Activated CD4-positive, alpha-beta T cell treated with anti-CD3 and anti-CD28 coated beads, Interleukin-2, amount 50 U/mL, for 4 hours (primary cell): ENCODE measurements at regions not wholly inside any gene's neighbourhood (a gene's known extent, or its start where the extent isn't known, plus 50 kb on each side); places are given as distances from the start of the nearest gene placed in this dataset.
"Not testable (repeated sequence)": the region's sequence is repeated elsewhere in the genome, so short reads cannot be mapped to it uniquely, and the experiment has no call there.

Source experiments
- DNase-seq, 2 experiments: peaks; one replicate each; pipeline ENCODE4 v3.0.0-alpha.2; 2020

DNA sequence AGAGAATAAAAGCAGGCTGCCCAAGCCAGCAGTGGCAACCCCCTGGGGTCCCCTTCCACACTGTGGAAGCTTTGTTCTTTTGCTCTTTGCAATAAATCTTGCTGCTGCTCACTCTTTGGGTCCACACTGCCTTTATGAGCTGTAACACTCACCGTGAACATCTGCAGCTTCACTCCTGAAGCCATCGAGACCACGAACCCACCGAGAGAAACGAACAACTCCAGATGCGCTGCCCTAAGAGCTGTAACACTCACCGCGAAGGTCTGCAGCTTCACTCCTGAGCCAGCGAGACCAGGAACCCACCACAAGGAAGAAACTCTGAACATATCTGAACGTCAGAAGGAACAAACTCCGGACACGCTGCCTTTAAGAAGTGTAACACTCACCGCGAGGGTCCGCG is 1252.9 kb downstream of the STIM2 start:
- DNase-seq = not testable (repeated sequence)

DNA sequence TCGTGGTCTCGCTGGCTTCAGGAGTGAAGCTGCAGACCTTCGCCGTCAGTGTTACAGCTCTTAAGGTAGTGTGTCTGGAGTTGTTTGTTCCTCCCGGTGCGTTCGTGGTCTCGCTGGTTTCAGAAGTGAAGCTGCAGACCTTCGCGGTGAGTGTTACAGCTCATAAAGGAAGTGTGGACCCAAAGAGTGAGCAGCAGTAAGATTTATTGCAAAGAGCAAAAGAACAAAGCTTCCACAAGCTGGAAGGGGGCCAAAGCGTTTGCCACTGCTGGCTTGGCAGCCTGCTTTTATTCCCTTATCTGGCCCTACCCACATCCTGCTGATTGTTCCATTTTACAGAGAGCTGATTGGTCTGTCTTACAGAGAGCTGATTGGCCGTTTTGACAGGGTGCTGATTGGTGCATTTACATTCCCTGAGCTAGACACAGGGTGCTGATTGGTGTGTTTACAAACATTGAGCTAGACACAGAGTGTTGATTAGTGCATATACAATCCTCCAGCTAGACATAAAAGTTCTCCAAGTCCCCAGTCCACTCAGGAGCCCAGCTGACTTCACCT is 1256.0 kb downstream of the STIM2 start:
- DNase-seq = not testable (repeated sequence)

DNA sequence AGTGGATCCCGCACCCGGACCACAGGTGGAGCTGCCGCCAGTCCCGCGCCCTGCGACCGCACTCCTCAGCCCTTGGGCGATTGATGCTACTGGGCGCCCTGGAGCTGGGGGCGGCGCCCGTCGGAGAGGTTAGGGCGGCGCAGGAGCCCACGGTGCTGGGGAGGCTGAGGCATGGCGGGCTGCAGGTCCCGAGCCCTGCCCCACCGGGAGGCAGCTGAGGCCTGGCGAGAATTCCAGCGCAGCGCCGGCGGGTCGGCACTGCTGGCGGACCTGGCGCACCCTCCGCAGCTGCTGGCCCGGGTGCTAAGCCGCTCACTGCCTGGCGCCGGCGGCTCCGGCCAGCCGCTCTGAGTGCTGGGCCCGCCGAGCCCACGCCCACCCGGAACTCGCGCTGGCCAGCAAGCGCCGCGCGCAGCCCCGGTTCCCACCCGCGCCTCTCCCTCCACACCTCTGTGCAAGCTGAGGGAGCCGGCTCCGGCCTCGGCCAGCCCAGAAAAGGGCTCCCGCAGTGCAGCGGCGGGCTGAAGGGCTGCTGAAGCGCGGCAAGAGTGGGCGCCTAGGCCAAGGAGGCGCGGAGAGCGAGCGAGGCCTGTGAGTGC is 1256.5 kb downstream of the STIM2 start:
- DNase-seq = no peak

DNA sequence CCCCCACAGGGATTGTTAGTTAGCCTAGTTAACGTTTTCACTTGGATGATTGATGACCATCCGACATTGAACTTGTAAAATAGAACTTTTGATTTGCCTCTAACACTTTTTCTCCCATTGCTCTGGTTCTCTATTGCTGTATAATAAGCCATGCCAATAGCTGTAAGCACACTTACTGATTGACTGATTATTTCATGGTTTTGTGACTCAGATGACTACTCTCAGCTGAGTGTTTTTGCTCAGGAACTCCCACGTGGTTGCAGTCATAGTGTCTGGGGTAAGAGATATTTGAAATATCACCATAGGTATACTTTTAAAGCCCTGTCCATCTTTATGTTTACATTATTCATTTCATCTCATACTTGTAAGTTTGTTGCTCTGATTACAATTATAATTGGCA is 1285.5 kb downstream of the STIM2 start:
- DNase-seq = no peak

DNA sequence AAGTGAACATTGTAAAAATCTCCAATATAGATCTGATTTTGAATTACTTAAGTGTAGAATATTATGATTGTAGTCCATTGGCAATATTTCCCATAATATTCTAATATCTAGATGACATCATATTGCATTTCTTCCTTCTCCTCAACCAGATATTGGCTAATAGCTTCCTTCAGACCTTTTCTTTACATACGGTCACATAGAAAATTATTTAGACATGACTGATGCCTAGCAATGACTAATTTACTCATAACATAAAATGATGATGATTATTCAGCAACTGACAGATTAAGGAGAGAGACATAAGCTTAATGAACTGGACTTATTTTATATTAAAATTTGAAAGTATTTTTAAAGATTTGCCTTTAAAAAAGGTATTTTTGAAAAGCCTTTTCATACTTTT is 1287.6 kb downstream of the STIM2 start:
- no peak for DNase-seq

DNA sequence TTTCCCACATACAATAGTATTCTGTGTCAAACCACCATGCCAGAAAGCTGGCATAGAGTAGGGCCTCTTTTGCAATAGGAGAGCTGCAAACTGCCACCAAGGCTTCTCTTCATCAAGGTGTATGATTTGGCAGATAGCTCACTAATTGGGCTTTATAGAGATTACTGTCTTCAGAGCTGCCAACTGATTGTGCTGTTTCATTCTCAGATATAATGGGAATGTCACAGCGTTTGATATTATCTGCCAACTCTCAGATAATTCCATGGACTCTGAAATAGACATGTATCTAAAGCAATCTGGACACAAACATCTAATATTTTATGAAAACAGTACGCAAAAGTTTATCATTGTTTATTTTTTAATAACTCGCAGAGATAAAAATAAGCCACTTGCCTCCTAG is 1289.1 kb downstream of the STIM2 start:
- DNase-seq = no peak

DNA sequence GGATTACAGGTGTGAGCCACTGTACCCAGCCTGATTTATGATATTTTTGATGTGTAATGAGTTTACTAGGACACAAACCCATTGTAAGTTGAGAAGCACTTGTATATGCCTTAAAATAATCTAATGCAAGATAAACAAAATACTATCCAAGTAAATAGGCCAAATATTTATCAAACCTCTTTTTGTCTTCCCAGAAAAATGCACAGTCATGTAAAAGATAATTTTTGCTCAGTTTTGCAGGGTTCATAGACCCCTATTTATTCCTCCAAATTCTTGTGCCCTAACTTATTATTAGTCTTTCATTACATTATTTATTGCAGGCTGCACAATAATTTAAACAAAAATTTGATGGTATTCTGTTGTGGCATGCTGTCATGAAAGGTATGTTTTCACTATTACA is 1290.7 kb downstream of the STIM2 start:
- no peak for DNase-seq

DNA sequence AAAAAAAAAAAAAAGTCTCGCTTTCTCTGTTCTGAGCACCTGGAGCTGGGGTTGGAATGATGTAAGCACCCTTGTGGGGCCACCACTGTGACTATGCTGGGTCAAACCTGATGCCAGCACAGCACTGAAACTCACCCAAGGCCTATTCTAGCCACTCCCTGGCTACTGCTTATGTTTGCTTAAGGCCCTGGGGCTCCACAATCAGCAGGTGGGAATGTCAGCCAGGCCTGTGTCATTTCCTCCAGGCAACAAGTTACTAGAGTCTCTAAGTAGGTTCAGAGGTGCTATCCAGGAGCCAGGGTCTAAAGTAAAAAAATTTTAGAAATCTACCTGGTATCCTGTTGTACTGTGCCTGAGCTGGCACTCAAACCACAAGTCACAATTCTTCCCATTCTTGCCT is 1306.8 kb downstream of the STIM2 start:
- no peak for DNase-seq

DNA sequence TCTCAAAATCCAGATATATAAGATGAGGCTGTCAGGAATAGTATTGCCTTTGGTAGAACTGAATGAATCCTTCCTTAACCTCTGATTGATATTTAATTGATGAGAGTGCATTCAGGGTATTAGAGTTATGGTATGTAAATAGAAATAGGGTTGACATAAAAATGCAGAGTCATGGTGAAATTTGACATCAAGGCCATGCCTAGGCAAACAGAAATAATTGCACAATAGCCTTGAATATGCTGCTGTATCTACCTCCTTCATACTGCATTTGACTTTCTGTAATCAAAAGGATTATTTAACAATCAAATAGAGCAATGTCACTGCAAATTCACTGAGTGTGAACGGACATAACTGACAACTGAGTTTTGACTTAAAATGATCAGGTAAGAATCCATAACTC is 1316.3 kb downstream of the STIM2 start:
- DNase-seq = no peak

DNA sequence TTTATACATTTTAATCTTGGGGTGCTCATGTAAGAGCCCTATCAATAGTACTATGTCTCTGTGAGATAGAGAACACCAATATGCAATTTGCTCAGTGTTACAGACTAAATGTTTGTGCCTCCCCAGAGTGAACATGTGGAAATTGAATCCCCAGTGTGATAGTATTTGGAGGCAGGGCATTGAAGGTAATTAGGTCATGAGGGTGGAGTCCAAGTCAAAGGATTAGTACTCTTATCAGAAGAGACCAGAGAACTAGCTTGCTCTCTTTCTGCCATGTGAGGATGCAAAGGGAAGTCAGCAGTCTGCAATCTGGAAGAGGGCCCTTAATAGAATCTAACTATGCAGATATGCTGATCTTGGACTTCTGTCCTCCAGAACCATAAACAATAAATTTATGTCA is 1317.0 kb downstream of the STIM2 start:
- no peak for DNase-seq

DNA sequence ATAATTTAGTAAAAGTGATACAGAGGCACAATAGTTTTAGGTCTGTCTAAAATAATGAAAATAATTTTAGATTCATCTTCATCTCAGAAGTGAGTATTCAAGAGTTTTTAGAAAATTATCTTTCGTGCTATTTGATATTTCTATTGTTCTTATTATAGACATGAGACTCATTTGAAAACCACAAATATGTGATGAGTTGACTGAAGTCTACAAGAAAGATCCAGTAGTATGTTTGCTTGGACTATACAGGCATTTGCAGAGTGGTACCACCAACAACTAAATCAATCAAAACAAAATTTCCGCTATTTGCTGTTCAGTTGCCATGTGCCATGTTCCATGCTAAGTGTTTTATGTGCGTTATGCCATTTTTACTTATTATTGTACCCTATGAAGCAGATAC is 1318.5 kb downstream of the STIM2 start:
- no peak for DNase-seq

DNA sequence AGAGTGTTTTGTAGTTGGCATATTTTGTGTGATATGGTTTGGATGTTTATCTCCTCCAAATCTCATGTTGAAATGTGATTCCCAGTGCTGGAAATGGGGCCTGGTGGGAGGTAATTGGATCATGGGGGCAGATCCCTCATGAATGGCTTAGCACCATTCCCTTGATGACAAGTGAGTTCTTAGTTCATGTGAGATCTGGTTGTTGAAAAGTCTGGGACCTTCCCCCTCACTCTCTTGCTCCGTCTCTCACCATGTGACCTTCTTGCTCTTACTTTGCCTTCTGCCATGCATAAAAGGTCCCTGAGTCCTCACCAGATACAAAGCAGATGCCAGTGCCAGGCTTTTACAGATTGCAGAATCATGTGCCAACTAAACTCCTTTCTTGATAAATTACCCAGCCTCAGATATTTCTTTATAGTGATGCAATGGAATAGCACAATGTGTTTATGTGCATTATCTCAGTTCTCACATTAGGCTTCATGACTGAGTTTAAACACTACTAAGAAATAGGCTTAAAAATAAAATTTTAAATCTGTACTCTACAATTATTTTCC is 1348.8 kb downstream of the STIM2 start:
- no peak for DNase-seq

DNA sequence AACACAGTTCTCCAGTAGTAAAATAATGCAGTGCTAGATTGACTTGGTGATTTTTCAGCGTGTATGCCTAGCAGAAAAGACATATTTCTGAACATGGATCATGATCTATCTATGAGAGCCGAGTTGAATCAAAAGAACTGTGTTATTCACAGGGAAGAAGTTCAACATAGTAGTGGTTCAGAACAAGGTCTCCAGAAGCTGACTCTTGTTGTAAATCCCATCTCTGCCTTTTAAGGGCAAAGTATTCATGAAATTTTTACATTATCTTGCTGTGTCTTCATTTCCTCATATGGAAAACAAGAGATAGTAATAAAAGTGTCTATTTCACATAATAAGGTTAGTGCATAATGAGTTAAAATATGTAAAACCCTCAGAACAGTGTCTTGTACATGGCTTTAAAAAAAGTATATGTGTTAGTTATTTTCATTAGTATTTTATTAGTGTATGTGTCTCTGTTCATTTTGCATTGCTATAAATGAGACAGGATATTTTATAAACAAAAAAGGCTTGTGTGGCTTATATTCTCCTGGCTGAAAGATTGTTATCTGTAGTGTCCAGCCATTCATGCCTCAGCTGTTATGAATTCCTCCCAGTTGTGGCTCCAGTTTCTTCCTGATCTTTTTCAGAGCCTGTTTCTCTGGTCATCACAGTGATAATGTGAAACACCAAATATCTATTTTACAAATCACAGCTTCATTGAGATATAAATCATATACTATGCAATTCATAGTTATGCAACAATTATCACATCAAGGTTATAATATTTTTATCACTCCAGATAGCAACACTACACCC is 1351.2 kb downstream of the STIM2 start:
- no peak for DNase-seq

DNA sequence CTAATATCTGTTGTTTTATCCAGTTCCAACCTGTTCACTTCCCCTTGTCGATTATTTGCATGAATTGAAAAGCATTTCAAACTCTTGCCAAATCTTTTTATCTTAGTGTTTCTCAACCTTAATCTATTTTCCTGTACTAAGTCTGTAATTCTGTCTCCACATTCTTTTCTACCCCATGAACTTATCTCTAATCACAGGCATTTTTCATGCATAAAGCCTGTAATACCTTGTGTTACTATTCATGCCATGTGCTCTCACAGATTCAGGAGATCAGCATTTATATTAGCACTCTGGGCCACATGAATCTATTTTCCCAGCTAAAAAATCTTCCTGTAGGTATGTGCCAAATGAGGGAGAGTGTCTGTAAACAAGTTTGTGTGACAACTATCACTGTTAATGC is 1360.9 kb downstream of the STIM2 start:
- DNase-seq = no peak

DNA sequence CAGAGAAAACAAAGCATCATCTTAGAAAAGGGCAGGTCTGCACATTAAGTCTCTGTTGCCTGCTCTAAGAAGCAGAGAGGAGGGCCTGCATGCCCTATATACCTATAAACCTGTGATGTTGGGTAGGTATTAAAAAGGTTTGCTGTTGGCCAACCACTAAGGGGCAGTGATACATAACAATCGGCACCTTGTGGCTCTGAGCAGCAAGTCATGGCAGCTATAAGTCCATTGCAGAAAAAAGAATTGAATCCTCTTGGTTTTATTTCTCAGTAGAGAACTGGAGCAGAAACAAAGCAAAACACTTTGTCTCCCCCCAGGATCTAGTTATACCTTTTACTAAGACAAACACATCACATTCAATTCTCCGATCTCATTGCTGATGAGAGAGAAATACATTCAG is 1364.4 kb downstream of the STIM2 start:
- DNase-seq = no peak

DNA sequence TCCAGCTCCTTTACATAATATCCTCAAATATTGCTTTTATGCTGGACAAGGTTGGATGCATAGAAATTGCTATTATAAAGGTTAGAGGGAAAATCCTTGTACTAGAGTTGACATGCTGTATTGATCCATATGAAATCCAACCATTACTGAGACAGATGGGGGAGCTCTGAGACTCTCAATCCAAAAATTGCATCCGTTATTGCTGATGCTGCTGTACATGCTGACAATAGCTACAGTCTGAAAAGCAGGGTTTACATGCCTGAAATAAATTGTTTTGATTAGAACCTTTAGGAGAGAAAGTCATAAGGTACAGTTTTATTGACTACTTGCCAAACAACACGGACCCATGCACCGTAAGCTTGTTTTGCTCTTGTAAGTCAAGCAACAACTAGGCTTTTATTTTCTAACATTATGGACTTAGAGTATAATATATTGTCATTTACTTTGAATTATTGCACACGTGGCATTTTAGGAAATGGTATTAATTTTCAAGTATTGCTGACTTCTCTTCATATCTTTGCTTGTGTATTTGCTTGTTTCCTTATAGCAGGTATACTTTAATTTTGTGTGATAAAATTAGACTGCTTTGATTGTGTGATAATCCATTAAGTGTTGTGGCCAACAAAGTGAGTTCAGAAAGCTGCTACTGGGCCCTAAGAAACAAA is 1365.2 kb downstream of the STIM2 start:
- DNase-seq = no peak

DNA sequence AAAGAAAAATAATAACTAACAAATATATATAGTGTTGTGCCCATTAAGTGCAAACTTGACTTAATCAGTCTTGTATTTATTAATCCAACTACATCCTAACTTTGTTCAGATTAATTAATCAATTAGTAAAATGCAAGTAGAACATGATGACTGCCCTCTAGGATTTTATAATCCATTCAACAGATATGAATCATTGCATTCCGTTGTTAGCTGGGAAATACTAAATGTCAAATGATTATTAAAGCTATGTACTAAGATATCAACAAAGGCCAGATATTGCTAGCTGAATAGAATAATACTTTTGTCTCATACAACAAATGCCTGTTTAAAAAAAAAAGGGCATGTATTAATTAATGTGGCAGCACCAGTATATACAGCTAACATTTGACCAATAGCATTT is 1366.3 kb downstream of the STIM2 start:
- DNase-seq = no peak

DNA sequence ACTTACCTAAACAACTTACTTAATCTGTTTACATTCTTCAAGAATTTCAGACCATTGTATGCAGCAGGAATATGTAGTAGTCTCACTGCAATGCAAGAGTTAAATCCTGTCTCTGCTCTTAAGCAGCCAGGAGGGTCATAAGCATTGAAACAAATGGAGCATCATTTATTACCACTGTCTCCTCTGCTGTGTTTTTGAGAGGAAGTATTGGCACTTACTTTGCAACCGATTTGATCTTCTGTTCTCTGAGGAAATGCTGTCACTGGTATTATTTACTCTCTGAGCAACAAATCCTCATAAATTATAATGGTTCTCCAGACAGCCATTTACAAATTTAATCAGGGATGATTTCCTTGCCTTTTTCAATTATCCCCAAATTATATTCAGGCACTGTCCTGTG is 1367.1 kb downstream of the STIM2 start:
- no peak for DNase-seq

DNA sequence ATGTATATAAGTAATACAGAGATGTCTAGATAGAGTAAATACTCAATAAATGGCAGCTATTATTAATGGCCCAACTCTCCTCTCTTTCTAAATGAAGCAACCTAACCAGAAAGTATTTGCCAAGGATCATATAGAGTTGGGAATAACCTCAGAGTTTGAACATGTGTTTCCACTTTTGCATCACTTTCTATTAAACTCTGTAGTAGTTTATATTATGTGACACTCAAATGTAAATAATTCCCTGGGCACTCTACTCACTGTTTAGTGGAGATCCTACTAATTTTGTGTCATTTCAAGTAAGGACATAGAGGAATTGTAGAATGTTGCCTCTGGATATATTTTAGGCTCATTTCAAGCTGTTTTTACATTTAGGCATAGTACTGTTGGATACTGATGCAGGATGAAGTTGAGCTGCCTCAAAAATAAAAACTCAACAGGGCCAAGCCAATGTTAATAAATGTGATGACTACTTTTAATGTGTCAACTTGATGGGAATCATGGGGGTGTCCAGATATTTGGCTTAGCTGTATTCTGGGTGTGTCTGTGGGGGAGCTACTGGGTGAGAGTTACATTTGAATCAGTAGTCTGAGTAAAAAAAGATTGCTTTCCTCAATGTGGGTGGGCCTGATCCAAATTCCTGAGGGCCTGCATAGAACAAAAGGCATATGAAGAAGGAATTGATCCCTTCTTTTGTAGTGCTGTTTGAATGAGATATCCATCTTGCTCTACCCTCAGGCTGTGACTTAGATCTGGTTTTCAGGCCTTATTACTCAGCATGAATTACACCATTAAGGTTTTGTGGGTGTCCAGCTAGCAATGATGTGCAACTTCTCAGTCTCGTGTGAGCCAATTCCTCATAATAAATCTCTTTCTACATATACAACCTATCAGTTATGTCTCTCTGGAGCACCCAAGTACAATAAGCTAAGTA is 1368.2 kb downstream of the STIM2 start:
- no peak for DNase-seq

DNA sequence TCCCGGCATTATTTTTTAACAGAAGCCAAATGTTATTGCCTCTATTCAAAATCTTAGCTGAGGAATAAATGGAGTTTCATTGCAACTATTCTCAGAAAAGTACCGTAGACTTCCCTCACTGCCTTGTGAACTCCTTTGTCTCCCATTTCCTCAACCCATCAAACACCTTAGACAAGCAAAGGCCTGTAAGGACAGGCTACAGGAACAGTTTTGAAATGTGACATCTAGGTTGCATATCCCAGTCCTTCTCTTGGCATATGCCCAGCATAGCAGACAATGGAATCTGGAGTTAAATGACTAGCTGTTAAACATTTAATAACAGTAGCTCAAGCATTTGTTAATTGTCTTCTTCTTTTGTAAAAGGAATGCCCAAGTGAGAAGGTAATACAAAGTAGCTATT is 1371.7 kb downstream of the STIM2 start:
- DNase-seq = no peak

DNA sequence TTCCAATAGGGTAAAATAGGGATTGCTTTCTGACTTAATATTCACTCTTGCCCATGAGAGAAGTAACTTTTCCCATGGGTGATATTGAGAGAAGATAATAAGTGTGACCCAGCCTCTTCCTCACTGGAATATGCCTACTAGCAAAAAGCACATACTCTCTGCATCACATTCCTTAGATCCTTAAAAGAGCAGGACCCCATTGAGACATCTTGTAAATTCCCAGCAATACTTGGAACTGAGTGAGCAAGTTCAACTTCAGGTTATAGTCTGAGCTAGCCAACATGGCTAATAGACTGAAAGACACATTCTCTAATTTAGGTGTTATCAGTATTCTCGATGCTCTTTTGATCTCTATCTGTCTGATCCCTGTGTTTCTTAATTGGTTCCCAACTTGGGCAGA is 1372.3 kb downstream of the STIM2 start:
- no peak for DNase-seq

DNA sequence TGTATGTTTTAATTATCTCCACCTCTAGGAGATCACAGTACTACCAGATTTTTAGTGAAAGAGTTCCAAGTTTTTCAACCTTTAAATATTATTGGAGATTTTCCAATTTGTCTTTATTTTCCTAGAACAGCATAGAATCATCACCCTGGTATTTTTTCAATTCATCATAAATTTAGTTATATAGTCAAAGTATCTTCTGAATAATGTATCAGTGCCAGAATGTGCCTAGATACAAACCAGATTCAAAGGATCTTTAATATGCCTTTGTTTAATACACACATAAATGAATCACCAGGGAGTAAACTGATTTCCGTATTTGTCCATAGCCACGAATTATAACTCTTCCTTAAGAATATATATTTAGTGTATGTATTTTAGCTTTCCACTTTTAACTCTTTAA is 1373.1 kb downstream of the STIM2 start:
- DNase-seq = no peak

DNA sequence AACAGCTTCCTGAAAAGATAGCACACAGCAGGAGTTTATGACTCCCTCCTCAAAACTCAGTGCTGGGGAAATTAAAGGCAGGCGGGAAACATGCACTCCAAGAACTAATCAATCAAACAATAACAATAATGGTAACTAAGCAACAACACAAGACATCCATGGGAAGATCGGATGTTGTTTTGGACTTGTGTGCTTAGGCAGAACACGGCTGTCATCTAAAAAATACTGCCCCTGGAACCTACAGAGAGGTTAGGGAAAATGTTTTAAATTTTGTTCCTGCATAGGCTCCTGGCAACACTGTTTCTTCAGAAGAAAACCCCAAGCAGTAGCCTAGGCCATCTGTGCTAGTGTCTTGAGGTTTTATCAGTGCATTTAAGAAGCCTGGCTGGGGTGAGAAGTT is 1378.2 kb downstream of the STIM2 start:
- DNase-seq = no peak
